Duodenal mucosa (tissue), 2 donors: ENCODE measurements at regions not wholly inside any gene's neighbourhood (a gene's known extent, or its start where the extent isn't known, plus 50 kb on each side); places are given as distances from the start of the nearest gene placed in this dataset.

Experiments
- H3K27ac ChIP-seq: one replicate; pipeline ENCODE4 v1.7.0; 2013; ENCODE audit warnings: low read depth, low read length
- H3K27me3 ChIP-seq, 2 donors: one replicate each; pipeline ENCODE4 v1.7.0; 2013; ENCODE audit warnings: low read length in 2 of 2, control low read depth in 1 of 2; ENCODE audit not compliant: insufficient read depth in 2 of 2, control insufficient read depth in 1 of 2
- H3K36me3 ChIP-seq, 2 donors: one replicate each; pipeline ENCODE4 v1.7.0; 2013; ENCODE audit warnings: low read length in 2 of 2, control low read depth in 1 of 2; ENCODE audit not compliant: insufficient read depth in 2 of 2, control insufficient read depth in 1 of 2
- H3K4me1 ChIP-seq, 2 donors: one replicate each; pipeline ENCODE4 v1.7.0; 2013; ENCODE audit warnings: low read length in 2 of 2, control low read depth in 1 of 2; ENCODE audit not compliant: insufficient read depth in 2 of 2, control insufficient read depth in 1 of 2
- H3K4me3 ChIP-seq, 2 donors: one replicate each; pipeline ENCODE4 v1.7.0; 2013; ENCODE audit warnings: low read length in 2 of 2, low read depth in 1 of 2
- H3K9ac ChIP-seq, 2 donors: one replicate each; pipeline ENCODE4 v1.7.0; 2013; ENCODE audit warnings: low read length in 2 of 2, low read depth in 1 of 2
- H3K9me3 ChIP-seq, 2 donors: one replicate each; pipeline ENCODE4 v1.7.0; 2013; ENCODE audit warnings: low read length in 2 of 2, control low read depth in 1 of 2; ENCODE audit not compliant: control insufficient read depth in 1 of 2

DNA sequence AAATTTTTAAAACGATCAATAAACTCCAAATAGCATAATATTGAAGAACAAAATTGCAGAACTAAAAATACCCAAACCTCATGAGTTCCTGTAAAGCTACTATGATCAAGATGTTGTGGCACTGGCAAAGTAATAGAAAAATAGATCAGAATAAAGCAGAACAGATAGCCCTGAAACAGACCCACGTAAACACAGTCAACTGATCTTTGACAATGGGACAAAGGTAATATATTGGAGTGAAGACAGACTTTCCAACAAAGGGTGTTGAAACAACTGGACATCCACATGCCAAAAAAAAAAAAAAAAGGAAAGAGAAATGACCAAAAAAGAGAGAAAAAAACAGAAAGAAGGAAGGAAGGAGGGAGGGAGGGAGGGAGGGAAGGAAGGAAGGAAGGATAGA lies 138.7 kb downstream of the IRS2 start:
- H3K27ac ChIP-seq: no peak overlapping the region
- no peaks in the 10 kb centered on the region for H3K9me3 ChIP-seq
- peaks cover 2 to 10% of the 10 kb centered on the region in 2 donors for H3K4me1 ChIP-seq
- H3K9ac ChIP-seq: no peak overlapping the region
- H3K36me3 ChIP-seq: no peaks in the 10 kb centered on the region
- no peak overlapping the region for H3K4me3 ChIP-seq
- no peaks in the 10 kb centered on the region for H3K27me3 ChIP-seq

- H3K27ac ChIP-seq: no peak overlapping the region
- H3K9me3 ChIP-seq: no peaks in the 10 kb centered on the region
- no peak overlapping the region for H3K9ac ChIP-seq
- H3K36me3 ChIP-seq: no peaks in the 10 kb centered on the region
- peaks cover 0 to 10% of the 10 kb centered on the region in 2 donors for H3K4me1 ChIP-seq
- no peak overlapping the region for H3K4me3 ChIP-seq
- no peaks in the 10 kb centered on the region for H3K27me3 ChIP-seq
These were observed 139.3 kb downstream of the IRS2 start for GRCh38 chr13:109647053-109647452.

GRCh38 chr13:109646423-109646822 lies 140.0 kb downstream of the IRS2 start:
- peaks cover 0 to under 1% of the 10 kb centered on the region in 2 donors for H3K9me3 ChIP-seq
- no peak overlapping the region for H3K9ac ChIP-seq
- no peaks in the 10 kb centered on the region for H3K27me3 ChIP-seq
- H3K27ac ChIP-seq: no peak overlapping the region
- H3K4me1 ChIP-seq: peaks cover 0 to 10% of the 10 kb centered on the region in 2 donors
- no peaks in the 10 kb centered on the region for H3K36me3 ChIP-seq
- H3K4me3 ChIP-seq: no peak overlapping the region

- no peak overlapping the region for H3K27ac ChIP-seq
- H3K4me3 ChIP-seq: no peak overlapping the region
- no peaks in the 10 kb centered on the region for H3K36me3 ChIP-seq
- H3K9me3 ChIP-seq: peaks cover 3 to 7% of the 10 kb centered on the region in 2 donors
- H3K4me1 ChIP-seq: peaks cover 0 to 10% of the 10 kb centered on the region in 2 donors
- H3K27me3 ChIP-seq: no peaks in the 10 kb centered on the region
- no peak overlapping the region for H3K9ac ChIP-seq
These were observed 140.6 kb downstream of the IRS2 start for GRCh38 chr13:109645831-109646230.

DNA sequence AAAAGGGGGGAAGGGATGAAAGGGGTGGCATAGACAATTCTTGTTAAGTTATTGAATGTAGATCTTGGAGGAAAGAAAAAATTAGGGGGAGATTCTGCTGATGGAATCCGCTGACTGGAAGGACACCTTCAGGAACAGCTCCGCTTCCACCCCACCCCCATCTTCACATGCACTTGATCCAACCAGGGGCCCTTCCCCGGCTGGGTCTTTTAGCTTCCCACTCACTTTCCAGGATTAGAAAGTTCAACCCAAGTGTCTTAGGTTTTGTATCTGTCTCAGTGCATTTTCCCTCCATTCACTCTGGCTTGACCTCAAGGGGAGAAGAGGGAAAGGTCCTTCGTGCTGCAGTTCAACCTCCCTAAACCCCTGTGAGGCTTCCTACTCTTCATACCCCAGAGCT lies 141.4 kb downstream of the IRS2 start:
- H3K4me1 ChIP-seq: peaks cover 0 to 10% of the 10 kb centered on the region in 2 donors
- no peak overlapping the region for H3K27ac ChIP-seq

GRCh38 chr13:109644069-109644750 lies 142.2 kb downstream of the IRS2 start:
- no peak overlapping the region for H3K9ac ChIP-seq
- no peaks in the 10 kb centered on the region for H3K27me3 ChIP-seq
- no peak overlapping the region for H3K27ac ChIP-seq
- no peaks in the 10 kb centered on the region for H3K36me3 ChIP-seq
- no peak overlapping the region for H3K4me3 ChIP-seq
- peaks cover 11 to 17% of the 10 kb centered on the region in 2 donors for H3K9me3 ChIP-seq
- peaks cover 0 to 10% of the 10 kb centered on the region in 2 donors for H3K4me1 ChIP-seq

More for the DNA sequence above, 141.4 kb downstream of the IRS2 start:
- Histone ChIP-seq H3K27me3 (no peaks in the 10 kb centered on the region), H3K9ac (no peak overlapping the region), H3K36me3 (no peaks in the 10 kb centered on the region), H3K4me3 (no peak overlapping the region), H3K9me3 (peaks cover 11 to 14% of the 10 kb centered on the region in 2 donors)

DNA sequence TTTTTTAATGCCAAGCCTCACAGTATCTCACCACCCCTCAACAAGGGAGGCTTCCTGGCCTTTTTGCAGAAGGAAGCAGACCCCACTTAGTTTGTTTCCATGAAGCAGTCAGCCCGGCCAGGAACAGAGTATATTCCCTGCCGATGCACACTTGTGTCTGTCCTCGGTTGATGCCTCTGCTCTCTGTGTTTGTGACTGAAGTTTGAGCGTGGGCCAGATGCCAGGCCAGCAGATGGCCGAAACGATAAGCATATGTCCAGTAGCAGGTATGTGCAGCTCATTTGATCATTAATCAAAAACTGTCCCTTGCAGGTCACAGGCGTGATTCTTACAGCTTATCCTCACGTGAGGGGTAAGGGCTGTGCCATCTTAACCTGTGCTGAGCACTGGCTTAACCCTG lies 144.0 kb downstream of the IRS2 start:
- Histone ChIP-seq H3K27me3 (no peaks in the 10 kb centered on the region), H3K36me3 (no peaks in the 10 kb centered on the region), H3K27ac (no peak overlapping the region), H3K4me1 (peaks cover 0 to 10% of the 10 kb centered on the region in 2 donors), H3K9me3 (peaks cover 17 to 23% of the 10 kb centered on the region in 2 donors), H3K4me3 (no peak overlapping the region), H3K9ac (no peak overlapping the region)

- H3K27me3 ChIP-seq: no peaks in the 10 kb centered on the region
- H3K27ac ChIP-seq: no peak overlapping the region
- peaks cover 17 to 23% of the 10 kb centered on the region in 2 donors for H3K9me3 ChIP-seq
- H3K9ac ChIP-seq: no peak overlapping the region
- H3K36me3 ChIP-seq: no peaks in the 10 kb centered on the region
- no peaks in the 10 kb centered on the region for H3K4me1 ChIP-seq
- H3K4me3 ChIP-seq: no peak overlapping the region
These were observed 149.6 kb downstream of the IRS2 start for GRCh38 chr13:109636736-109637135.

- H3K4me3 ChIP-seq: no peak overlapping the region
- no peaks in the 10 kb centered on the region for H3K9me3 ChIP-seq
- no peak overlapping the region for H3K9ac ChIP-seq
- H3K36me3 ChIP-seq: no peaks in the 10 kb centered on the region
- peaks cover 0 to 4% of the 10 kb centered on the region in 2 donors for H3K4me1 ChIP-seq
- H3K27me3 ChIP-seq: no peaks in the 10 kb centered on the region
- H3K27ac ChIP-seq: no peak overlapping the region
These were observed 155.3 kb downstream of the IRS2 start for GRCh38 chr13:109631069-109631468.

GRCh38 chr13:109630271-109630670 lies 156.1 kb downstream of the IRS2 start:
- Histone ChIP-seq H3K27me3 (no peaks in the 10 kb centered on the region), H3K4me3 (no peak overlapping the region), H3K9me3 (no peaks in the 10 kb centered on the region), H3K4me1 (peaks cover 0 to 4% of the 10 kb centered on the region in 2 donors), H3K9ac (no peak overlapping the region), H3K36me3 (no peaks in the 10 kb centered on the region), H3K27ac (no peak overlapping the region)
